ENCODE measurements at regions not wholly inside any gene's neighbourhood (a gene's known extent, or its start where the extent isn't known, plus 50 kb on each side); places are given as distances from the start of the nearest gene placed in this dataset.
"Not testable (repeated sequence)": the region's sequence is repeated elsewhere in the genome, so short reads cannot be mapped to it uniquely, and the experiment has no call there.

- Histone ChIP-seq H3K4me2 (ENCODE audit: low read length) (no peak overlapping the region), H3K9me2 (replicated peaks; ENCODE audit: low read length) (no peaks in the 10 kb centered on the region), H3K27ac (ENCODE audit: low read length) (no peak overlapping the region), H3K4me3 (ENCODE audit: low read length) (no peak overlapping the region), H3K9ac (ENCODE audit: low read length) (no peak overlapping the region), H3K36me3 (ENCODE audit: low read depth, low read length) (peaks cover 3% of the 10 kb centered on the region; the same call in 1 of the 2 replicates), H3K27me3 (ENCODE audit: low read length) (no peaks in the 10 kb centered on the region), H3K4me1 (ENCODE audit: insufficient read depth, low read length) (no peaks in the 10 kb centered on the region), H3F3A (ENCODE audit: low read length, unreplicated experiment) (no peaks in the 10 kb centered on the region), H3K79me2 (ENCODE audit: low read length) (no peaks in the 10 kb centered on the region), H4K20me1 (ENCODE audit: low read length) (no peaks in the 10 kb centered on the region), H3K9me3 (ENCODE audit: low read length) (peaks cover 3% of the 10 kb centered on the region), H2AFZ (ENCODE audit: low read length) (no peak overlapping the region)
- TF ChIP-seq CTCF (conservative IDR thresholded peaks at IDR 0.05; ENCODE audit: low read depth, low read length) = no peak
- intact Hi-C loops (cut with micrococcal nuclease) = no loop called here
- ChIA-PET CTCF (interaction anchor here (0.6 kb wide), 1 partner anchor 175 kb away, joined by 3 read pairs; no protein-coding TSS in a partner anchor), POLR2A (ENCODE audit: unreplicated experiment) (no interaction called here)
- ATAC-seq (no peak; the same call in 1 of the 2 replicates), DNase-seq (no peak)
- no TSS peak for BruUV-seq (replicated peaks)
These were observed 131.6 kb upstream of the NECTIN3 start for GRCh38 chr3:110940055-110940454.

DNA sequence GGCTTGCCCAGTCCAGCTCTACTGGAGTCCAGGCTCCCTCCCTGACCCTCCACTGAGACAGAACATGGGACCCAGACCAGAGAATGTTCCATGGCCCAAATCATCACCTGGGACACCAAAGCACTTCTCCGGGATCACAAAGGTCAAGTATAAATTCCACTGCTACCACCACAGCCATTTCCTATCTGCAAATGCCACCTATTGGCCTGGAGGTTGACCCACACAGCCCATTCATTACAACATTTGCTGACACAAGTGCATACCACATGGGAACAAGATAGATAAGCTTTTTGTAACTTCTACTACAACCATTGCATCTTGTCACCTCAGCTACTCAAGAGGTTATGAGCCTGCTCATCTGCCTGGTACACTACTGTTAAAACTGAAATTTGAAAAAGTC is 126.8 kb upstream of the NECTIN3 start:
- BruUV-seq (replicated peaks) = no TSS peak
- TF ChIP-seq CTCF (conservative IDR thresholded peaks at IDR 0.05; ENCODE audit: low read depth, low read length) (no peak), EZH2 (IDR thresholded peaks at IDR 0.05; ENCODE audit: low read length, unreplicated experiment) (no peak), EZH2phosphoT487 (IDR thresholded peaks at IDR 0.05; ENCODE audit: borderline replicate concordance, low read length) (no peak)
- DNase-seq (no peak), ATAC-seq (no peak)
- H3K9me2 ChIP-seq (replicated peaks; ENCODE audit: low read length) = no peaks in the 10 kb centered on the region
- no peaks in the 10 kb centered on the region for H3F3A ChIP-seq (ENCODE audit: low read length, unreplicated experiment)
- intact Hi-C loops (cut with micrococcal nuclease) = loop anchor here (5.0 kb wide), 1 partner anchor 128 kb away; the partner anchor contains the start of gene NECTIN3
- no peaks in the 10 kb centered on the region for H3K79me2 ChIP-seq (ENCODE audit: low read length)
- no peak overlapping the region for H2AFZ ChIP-seq (ENCODE audit: low read length)
- H3K36me3 ChIP-seq (ENCODE audit: low read depth, low read length) = peaks cover 5% of the 10 kb centered on the region; the same call in 1 of the 2 replicates
- H3K9ac ChIP-seq (ENCODE audit: low read length) = no peak overlapping the region
- ChIA-PET POLR2A (ENCODE audit: unreplicated experiment) (no interaction called here), CTCF (no interaction called here)
- no peak overlapping the region for H3K4me2 ChIP-seq (ENCODE audit: low read length)
- no peak overlapping the region for H3K27ac ChIP-seq (ENCODE audit: low read length)
- H4K20me1 ChIP-seq (ENCODE audit: low read length) = no peaks in the 10 kb centered on the region
- no peaks in the 10 kb centered on the region for H3K4me1 ChIP-seq (ENCODE audit: insufficient read depth, low read length)
- no peaks in the 10 kb centered on the region for H3K27me3 ChIP-seq (ENCODE audit: low read length)
- H3K4me3 ChIP-seq (ENCODE audit: low read length) = no peak overlapping the region
- H3K9me3 ChIP-seq (ENCODE audit: low read length) = peaks cover 15% of the 10 kb centered on the region

DNA sequence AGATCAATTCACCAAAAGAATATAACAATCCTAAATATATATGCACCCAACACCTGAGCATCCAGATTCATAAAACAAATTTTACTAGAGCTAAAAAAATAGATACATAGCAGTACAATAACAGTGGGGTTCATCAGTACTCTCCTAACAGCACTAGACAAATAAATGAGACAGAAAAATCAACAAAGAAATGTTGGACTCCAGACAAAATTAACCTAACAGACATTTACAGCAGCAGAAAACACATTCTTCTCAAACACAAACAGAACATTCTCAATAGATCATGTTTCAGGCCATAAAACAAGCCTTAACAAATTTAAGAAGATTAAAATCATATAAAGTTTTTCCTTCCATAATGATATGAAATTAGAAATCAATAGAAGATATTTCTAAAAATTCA is 124.8 kb upstream of the NECTIN3 start:
- POLR2A ChIA-PET (ENCODE audit: unreplicated experiment) = interaction anchor here (0.6 kb wide), 1 partner anchor 564 kb away, joined by 3 read pairs; no protein-coding TSS in a partner anchor
- Histone ChIP-seq H3F3A (ENCODE audit: low read length, unreplicated experiment) (no peaks in the 10 kb centered on the region), H3K9ac (ENCODE audit: low read length) (no peak overlapping the region), H3K4me2 (ENCODE audit: low read length) (no peak overlapping the region), H3K36me3 (ENCODE audit: low read depth, low read length) (peaks cover 5% of the 10 kb centered on the region; the same call in 1 of the 2 replicates), H2AFZ (ENCODE audit: low read length) (no peak overlapping the region), H3K27ac (ENCODE audit: low read length) (no peak overlapping the region), H3K79me2 (ENCODE audit: low read length) (no peaks in the 10 kb centered on the region), H3K9me2 (replicated peaks; ENCODE audit: low read length) (no peaks in the 10 kb centered on the region), H3K4me3 (ENCODE audit: low read length) (no peak overlapping the region), H3K9me3 (ENCODE audit: low read length) (peaks cover 21% of the 10 kb centered on the region), H3K27me3 (ENCODE audit: low read length) (no peaks in the 10 kb centered on the region), H4K20me1 (ENCODE audit: low read length) (no peaks in the 10 kb centered on the region), H3K4me1 (ENCODE audit: insufficient read depth, low read length) (no peaks in the 10 kb centered on the region)
- ATAC-seq (peak; percentile 81), DNase-seq (no peak)
- CTCF ChIA-PET = no interaction called here
- intact Hi-C loops (cut with micrococcal nuclease) = loop anchor here (5.0 kb wide), 1 partner anchor 125 kb away; the partner anchor contains the start of gene NECTIN3
- no peak for TF ChIP-seq CTCF (conservative IDR thresholded peaks at IDR 0.05; ENCODE audit: low read depth, low read length)
- TF ChIP-seq EZH2 (IDR thresholded peaks at IDR 0.05; ENCODE audit: low read length, unreplicated experiment) = no peak
- TF ChIP-seq EZH2phosphoT487 (IDR thresholded peaks at IDR 0.05; ENCODE audit: borderline replicate concordance, low read length) = no peak
- no TSS peak for BruUV-seq (replicated peaks)

DNA sequence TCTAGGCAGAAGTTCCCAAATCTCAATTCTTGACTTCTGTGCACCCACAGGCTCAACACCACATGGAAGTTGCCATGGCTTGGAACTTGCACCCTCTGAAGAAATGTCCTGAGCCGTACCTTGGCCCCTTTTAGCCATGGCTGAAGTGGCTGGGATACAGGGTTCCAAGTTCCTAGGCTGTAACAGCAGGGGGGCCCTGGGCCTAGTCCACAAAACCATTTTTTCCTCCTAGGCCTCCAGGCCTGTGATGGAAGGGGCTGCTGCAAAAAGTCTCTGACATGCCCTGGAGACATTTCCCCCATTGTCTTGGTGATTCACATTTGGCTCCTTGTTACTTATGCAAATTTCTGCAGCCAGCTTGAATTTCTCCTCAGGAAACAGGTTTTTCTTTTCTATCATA is 122.4 kb upstream of the NECTIN3 start:
- POLR2A ChIA-PET (ENCODE audit: unreplicated experiment) = not testable (repeated sequence)

More for the DNA sequence above, 122.4 kb upstream of the NECTIN3 start:
- H3K36me3 ChIP-seq (ENCODE audit: low read depth, low read length); H3K9me2 ChIP-seq (replicated peaks; ENCODE audit: low read length); H3K4me1 ChIP-seq (ENCODE audit: insufficient read depth, low read length); H4K20me1 ChIP-seq (ENCODE audit: low read length); H3K9ac ChIP-seq (ENCODE audit: low read length); H3F3A ChIP-seq (ENCODE audit: low read length, unreplicated experiment); H2AFZ ChIP-seq (ENCODE audit: low read length); ATAC-seq; H3K27me3 ChIP-seq (ENCODE audit: low read length); H3K79me2 ChIP-seq (ENCODE audit: low read length); DNase-seq; H3K4me3 ChIP-seq (ENCODE audit: low read length); H3K27ac ChIP-seq (ENCODE audit: low read length); CTCF ChIA-PET; BruUV-seq (replicated peaks); H3K4me2 ChIP-seq (ENCODE audit: low read length): not testable (repeated sequence)
- peaks cover 21% of the 10 kb centered on the region for H3K9me3 ChIP-seq (ENCODE audit: low read length)
- intact Hi-C loops (cut with micrococcal nuclease) = loop anchor here (5.0 kb wide), 1 partner anchor 123 kb away; the partner anchor contains the start of gene NECTIN3

Data from PC-3 (cell line).